HG03139 (cell line): ENCODE measurements at regions not wholly inside any gene's neighbourhood (a gene's known extent, or its start where the extent isn't known, plus 50 kb on each side); places are given as distances from the start of the nearest gene placed in this dataset.

Experiments
- ATAC-seq: cut with Tn5 transposase; IDR thresholded peaks from one replicate; pipeline ENCODE4 v1.9.1; 2021; ENCODE audit not compliant: unreplicated experiment

GRCh38 chr16:64181271-64181925 lies 940.5 kb downstream of the CDH11 start:
- ATAC-seq, result no peak

- ATAC-seq, result no peak
Measured at GRCh38 chr16:64180136-64180900, 941.5 kb downstream of the CDH11 start.

GRCh38 chr16:64174327-64174726 lies 947.5 kb downstream of the CDH11 start:
- ATAC-seq, result no peak

- ATAC-seq, result no peak
Measured at GRCh38 chr16:64172652-64173051, 949.2 kb downstream of the CDH11 start.

DNA sequence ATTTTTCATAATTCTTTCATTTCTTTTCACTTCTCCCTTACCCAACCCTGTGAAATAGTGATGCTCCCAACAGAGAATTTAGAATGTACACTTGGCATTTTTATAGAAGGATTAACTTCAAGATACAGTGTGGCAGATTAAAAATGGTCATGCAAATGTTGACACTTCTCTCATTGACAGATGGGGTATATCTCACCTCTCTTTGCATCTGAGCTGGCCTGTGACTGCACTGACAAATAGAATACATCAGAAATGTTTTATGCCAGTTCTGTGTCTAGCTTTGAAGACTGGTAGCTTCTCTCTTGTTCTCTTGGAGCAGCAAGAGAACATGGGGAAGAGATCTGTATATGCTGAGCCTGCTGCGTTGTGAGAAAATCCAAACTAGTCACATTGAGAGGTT lies 949.6 kb downstream of the CDH11 start:
- ATAC-seq, result no peak

- ATAC-seq, result no peak
Measured at GRCh38 chr16:64171632-64172031, 950.2 kb downstream of the CDH11 start.

GRCh38 chr16:64168371-64168770 lies 953.5 kb downstream of the CDH11 start:
- no peak for ATAC-seq

- ATAC-seq, result no peak
Measured at GRCh38 chr16:64167936-64168335, 953.9 kb downstream of the CDH11 start.

GRCh38 chr16:64165368-64165767 lies 956.5 kb downstream of the CDH11 start:
- ATAC-seq, result no peak

DNA sequence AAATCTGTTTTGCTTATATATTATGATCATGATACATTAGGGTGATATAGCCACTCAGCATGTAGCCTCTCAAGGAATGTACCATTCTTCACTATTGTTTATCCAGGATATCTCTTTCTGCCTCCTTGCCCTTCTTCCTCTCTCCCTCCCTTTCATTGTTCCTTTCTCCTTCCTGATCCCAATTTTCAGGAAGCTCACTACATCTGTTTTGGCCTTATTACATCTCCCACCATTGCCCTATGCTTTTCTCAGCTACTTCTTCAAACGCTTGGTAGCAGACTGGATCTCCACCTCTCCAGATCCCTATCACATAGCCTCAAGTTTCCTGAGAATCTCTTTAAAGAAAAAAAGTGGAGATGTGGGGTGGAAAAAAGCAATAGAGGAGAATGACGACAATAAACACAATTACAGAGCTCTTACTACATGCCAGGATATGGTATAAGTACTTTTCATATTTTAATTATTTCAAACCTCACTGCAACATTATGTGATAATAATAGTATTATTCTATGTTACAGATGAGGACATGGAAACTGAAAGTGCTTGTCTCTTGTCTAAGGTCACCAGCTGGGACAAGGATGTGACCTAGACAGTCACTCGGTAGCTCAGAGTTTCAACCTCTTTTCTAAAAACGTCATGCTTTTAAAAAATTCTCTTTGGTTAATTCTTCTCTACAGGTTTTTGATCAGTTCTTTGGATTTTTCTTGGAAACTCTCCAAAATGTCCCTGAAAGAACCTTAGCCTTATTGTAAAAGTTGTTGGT lies 959.1 kb downstream of the CDH11 start:
- ATAC-seq, result no peak

DNA sequence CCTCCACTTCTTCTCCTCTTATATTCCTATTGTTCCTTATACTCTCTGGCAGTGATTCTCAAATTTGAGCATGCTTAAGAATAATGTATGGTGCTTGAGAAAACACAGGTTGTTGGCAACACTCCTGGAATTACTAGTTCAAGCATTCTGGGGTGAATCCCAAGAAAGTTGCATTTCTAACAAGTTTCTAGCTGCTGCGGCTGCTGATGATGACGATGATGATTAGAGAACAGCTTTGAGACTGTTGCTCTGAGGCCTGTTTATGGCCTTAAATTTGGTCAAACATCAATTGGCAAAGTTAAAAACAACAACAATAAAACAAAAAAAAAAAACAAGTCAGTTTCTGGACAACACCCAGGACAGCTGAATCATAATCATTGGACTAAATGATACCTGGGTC lies 961.9 kb downstream of the CDH11 start:
- ATAC-seq, result no peak

DNA sequence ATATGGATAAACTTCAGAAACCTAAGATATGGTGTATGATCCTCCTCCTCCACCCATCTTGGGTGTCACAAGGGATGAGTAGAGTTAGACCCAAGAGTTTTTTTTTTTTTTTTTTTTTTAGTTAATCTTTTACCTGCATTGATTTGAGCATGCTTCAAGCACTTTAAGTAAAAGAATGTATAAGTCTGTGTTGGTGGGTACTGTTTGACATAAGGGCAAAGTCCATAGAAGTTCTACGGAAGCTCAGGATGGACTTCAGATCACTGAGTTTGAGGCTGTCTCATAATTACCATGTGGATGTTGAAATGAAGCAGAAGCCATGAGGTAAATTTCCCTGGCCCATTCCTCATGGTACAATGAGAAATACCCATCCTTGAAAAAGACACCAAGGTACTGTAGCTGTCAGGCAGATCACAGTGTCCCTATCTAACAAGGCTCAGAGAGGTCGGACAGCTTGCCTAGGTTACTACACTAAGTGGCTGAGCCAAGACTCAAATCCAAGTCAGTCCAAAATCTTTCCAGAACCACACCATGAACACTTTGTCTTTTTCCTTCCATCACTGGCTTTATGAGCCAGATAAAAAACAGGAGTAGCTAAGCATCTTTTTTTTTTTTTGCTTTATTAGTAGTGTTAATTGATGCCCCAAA lies 962.8 kb downstream of the CDH11 start:
- no peak for ATAC-seq

DNA sequence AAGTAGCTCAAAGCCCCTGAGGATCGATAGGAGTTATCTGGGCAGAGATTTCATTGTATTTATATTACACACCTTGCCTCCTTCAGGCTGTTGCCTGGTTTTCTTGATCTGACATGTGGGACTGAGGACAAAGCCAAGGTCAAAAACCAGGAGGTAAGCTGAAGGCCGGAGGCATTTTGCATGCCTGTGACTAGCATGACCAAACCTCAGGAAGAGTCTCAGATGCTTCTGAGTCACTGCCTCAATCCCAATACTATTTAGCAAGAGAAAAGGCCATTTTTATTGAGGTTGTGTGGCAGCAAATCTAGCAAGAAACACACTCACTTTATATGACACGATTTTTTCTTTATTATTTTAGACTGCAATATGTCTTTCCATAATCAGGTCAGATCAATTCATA lies 968.1 kb downstream of the CDH11 start:
- ATAC-seq, result no peak

DNA sequence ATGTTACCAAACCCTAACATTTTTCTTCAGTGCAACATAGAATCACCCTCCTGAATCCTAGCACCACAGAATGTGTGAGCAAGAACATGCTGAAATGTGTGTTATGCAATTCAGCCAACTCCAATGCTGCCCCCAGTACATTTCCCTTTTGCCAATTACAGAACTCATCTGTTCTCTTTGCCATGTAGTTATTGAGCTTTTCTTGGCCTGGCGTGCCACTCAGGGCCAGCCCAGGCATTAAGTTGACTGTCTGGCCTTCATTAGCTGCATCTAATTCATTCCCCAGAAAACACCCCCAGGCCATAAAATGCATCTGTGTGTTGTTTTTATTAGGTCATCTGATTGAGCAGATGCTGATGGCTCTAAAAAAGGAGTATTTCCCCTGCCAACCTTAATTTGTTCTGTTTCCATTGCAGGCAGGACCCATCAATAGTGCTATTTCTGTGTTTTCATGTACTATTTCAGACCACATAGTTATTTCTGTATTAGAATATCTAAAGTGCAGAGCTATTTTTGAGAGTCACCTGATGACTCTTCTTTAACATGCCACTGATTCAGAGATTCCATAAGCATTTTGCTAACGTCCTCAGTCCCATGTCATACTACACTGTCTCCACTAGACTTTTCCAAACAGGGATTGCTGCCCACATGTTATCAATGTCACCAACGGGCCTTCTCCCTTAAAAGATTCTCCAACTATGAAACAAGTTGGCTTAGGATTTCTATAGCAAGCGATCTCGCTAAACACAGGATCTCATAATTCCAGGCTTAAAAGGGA lies 969.7 kb downstream of the CDH11 start:
- ATAC-seq, result no peak

DNA sequence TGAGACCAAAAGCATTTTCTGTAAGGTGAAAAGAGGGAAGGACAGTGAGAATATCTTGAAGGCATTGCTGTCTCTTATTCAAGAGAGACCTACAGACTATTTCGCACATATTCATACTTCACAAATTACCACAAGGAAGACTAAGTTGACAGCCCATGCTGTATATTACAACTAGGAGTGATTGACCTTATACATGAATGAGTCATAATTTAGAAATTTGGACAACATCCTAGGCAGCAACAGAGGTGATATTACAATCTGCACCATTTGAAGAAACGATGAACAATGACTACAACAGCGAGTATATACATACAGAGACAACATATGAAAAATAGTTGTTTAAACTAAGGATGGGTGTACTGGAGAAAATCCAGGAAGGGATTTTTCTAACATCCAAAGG lies 971.7 kb downstream of the CDH11 start:
- ATAC-seq, result no peak

- ATAC-seq, result no peak
Measured at GRCh38 chr16:64149756-64150155, 972.1 kb downstream of the CDH11 start.

DNA sequence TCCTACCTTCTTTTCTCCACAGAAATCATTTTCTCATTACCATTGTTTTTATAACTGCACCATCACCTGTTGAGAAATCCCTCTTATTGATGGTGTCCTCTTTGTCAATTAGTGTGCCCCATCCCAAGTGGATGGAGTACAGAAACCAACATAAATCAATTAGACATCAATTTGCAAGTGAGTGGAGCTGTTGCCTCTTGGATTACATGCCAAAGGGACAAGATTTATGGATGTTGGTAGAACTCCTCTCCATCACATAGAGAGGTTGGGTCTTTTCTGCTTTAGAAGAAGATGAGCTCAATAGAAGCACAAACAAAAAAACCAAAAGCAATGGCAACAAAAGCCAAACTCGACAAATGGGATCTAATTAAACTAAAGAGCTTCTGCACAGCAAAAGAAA lies 973.5 kb downstream of the CDH11 start:
- ATAC-seq, result no peak

GRCh38 chr16:64147941-64148340 lies 973.9 kb downstream of the CDH11 start:
- ATAC-seq, result no peak

DNA sequence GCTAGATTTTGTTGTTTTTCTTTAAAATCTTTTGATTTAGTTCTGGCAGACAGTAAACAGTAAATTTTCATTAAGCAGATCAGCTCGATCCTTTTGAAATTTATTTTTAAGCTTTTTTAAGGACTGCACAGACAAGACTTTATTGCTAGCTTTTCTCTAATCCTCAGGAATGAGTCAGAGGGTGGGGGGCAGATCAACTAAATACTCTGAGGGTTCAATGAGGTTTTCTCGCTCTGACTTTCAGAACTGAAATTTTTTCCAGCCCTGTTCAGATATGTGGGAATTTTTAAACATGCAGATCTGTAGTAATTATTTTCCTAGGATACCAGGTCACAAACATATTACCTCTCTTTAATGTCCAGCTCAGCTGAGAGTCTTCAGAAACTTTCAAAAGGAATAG lies 977.2 kb downstream of the CDH11 start:
- ATAC-seq, result no peak

DNA sequence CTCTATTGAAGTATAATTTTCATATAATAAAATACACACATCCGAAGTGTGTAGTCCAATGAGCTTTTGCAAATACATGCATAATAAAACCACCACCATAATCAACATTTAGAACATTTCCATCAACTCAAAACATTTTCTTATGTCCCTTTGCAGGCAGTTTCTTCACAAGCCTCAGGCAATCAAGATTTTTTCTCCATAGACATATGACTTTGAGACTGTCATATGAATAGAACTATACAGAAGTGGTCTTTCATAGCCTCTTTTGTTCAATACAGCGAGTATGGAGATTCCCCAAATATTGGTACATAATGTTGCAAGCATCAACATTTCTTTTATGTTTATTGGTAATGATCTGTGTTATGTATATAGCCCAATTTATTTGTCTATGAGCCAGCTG lies 983.2 kb downstream of the CDH11 start:
- no peak for ATAC-seq

DNA sequence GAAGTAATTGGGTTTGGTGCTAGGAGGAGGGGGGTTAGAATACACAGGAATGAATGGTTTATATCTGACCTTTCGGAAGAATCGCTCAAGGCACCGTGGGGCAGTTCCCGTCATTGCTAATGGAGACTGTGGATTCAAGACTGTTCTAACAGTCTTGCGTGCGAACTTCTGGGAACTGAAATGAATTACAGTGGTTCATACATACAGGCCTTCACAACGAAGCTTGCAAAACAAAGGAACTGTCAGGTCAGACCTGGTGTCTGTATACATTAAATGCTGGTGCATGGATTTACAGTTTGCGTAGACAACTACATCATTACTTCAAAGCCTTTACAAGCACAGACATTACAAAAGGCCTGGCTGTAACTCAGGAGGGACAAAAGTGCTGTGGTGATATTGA lies 983.9 kb downstream of the CDH11 start:
- no peak for ATAC-seq
